Right lobe of liver (tissue), 4 donors: ENCODE measurements at regions not wholly inside any gene's neighbourhood (a gene's known extent, or its start where the extent isn't known, plus 50 kb on each side); places are given as distances from the start of the nearest gene placed in this dataset.

Experiments used
- CTCF ChIP-seq, 4 donors: fragments of 200-600 bp in 3 of 4; fragments of 450-650 bp in 1 of 4; IDR thresholded peaks; one replicate each; pipeline versions ENCODE4 v1.5.1 to v1.8.0; 2016 to 2022; ENCODE audit warnings: antibody characterized with exemption in 4 of 4, mild to moderate bottlenecking in 2 of 4
- POLR2A ChIP-seq: fragments of 450-650 bp; IDR thresholded peaks from one replicate; pipeline ENCODE4 v1.6.1; 2017; ENCODE audit warnings: antibody characterized with exemption, mild to moderate bottlenecking
- donor health status: DM: no; HTN: no; CAD: no.
- donor health status: DM: no; HTN: no; CAD: no.
- donor health status: DM: no; HTN: yes; CAD: no.

GRCh38 chr5:57715296-57715695 lies 232.7 kb upstream of the ACTBL2 start:
- no peak for TF ChIP-seq CTCF (IDR thresholded peaks at IDR 0.05)
- TF ChIP-seq POLR2A = no peak
